ENCODE measurements at regions not wholly inside any gene's neighbourhood (a gene's known extent, or its start where the extent isn't known, plus 50 kb on each side); places are given as distances from the start of the nearest gene placed in this dataset.

DNA sequence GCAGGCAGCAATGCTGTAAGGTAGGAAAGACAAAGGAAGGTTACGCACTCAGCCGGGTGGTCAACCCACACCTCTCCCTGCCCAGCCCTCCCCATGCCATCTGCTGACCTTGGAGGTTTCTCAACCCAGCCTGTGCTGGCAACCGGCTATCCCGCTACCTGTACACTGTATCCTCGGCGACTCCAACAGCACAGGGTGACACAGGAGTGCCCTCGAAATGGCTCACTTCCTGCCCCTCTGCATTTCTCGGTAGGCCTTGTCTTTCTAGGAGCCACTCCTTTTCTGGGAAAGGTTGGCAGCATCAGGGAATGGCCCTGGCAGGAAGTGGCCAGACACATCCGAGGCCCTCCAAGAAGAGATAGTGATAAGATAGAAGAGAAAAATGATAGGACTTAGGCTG lies 124.0 kb downstream of the PROX1 start (continued):
- TF ChIP-seq, protein P1, sequence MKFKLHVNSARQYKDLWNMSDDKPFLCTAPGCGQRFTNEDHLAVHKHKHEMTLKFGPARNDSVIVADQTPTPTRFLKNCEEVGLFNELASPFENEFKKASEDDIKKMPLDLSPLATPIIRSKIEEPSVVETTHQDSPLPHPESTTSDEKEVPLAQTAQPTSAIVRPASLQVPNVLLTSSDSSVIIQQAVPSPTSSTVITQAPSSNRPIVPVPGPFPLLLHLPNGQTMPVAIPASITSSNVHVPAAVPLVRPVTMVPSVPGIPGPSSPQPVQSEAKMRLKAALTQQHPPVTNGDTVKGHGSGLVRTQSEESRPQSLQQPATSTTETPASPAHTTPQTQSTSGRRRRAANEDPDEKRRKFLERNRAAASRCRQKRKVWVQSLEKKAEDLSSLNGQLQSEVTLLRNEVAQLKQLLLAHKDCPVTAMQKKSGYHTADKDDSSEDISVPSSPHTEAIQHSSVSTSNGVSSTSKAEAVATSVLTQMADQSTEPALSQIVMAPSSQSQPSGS (CRISPR knock-in tag; IDR thresholded peaks at IDR 0.05; ENCODE audit: borderline replicate concordance, low read depth): no peak
- TF ChIP-seq MXD4 (CRISPR knock-in tag; IDR thresholded peaks at IDR 0.05; ENCODE audit: borderline replicate concordance): no peak
- TF ChIP-seq ESRRA (CRISPR knock-in tag; IDR thresholded peaks at IDR 0.05; ENCODE audit: borderline replicate concordance): no peak
- no peak for TF ChIP-seq ZNF121 (CRISPR knock-in tag; IDR thresholded peaks at IDR 0.05)
- no peak for TF ChIP-seq ZNF671 (CRISPR knock-in tag; IDR thresholded peaks at IDR 0.05)
- TF ChIP-seq, protein P2, sequence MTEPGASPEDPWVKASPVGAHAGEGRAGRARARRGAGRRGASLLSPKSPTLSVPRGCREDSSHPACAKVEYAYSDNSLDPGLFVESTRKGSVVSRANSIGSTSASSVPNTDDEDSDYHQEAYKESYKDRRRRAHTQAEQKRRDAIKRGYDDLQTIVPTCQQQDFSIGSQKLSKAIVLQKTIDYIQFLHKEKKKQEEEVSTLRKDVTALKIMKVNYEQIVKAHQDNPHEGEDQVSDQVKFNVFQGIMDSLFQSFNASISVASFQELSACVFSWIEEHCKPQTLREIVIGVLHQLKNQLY (CRISPR knock-in tag; IDR thresholded peaks at IDR 0.05): no peak

DNA sequence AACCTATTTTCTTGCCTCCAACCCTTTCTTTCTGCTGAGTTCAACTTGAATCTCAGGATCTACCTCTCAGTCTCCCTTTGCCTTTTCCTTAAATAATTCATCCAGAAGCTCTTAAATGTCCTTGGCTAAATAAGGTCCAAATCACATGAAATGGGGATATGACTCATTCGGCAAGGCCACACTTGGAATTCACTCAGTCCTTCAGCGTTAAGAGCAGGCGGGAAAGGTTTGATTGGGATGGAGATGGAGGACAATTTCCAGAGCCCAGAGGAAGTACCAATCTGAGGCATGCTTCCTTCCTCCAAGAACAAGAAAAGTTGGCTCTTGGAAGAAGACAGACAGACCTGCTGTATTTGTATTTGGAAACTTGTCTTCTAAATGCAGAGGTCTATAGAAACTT lies 128.5 kb downstream of the PROX1 start:
- peaks cover 9% of the 10 kb centered on the region; the same call in 1 of the 2 replicates for H3K27me3 Mint-ChIP-seq (ENCODE audit: low read depth)
- ChIA-PET POLR2A (no interaction called here), CTCF (no interaction called here)
- TF ChIP-seq, protein P3, sequence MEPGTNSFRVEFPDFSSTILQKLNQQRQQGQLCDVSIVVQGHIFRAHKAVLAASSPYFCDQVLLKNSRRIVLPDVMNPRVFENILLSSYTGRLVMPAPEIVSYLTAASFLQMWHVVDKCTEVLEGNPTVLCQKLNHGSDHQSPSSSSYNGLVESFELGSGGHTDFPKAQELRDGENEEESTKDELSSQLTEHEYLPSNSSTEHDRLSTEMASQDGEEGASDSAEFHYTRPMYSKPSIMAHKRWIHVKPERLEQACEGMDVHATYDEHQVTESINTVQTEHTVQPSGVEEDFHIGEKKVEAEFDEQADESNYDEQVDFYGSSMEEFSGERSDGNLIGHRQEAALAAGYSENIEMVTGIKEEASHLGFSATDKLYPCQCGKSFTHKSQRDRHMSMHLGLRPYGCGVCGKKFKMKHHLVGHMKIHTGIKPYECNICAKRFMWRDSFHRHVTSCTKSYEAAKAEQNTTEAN (CRISPR knock-in tag; IDR thresholded peaks at IDR 0.05): no peak
- TF ChIP-seq NR3C1 (CRISPR knock-in tag; conservative IDR thresholded peaks at IDR 0.05; ENCODE audit: low read depth): no peak
- TF ChIP-seq NR1H2 (CRISPR knock-in tag; IDR thresholded peaks at IDR 0.05): no peak
- TF ChIP-seq, protein P4, sequence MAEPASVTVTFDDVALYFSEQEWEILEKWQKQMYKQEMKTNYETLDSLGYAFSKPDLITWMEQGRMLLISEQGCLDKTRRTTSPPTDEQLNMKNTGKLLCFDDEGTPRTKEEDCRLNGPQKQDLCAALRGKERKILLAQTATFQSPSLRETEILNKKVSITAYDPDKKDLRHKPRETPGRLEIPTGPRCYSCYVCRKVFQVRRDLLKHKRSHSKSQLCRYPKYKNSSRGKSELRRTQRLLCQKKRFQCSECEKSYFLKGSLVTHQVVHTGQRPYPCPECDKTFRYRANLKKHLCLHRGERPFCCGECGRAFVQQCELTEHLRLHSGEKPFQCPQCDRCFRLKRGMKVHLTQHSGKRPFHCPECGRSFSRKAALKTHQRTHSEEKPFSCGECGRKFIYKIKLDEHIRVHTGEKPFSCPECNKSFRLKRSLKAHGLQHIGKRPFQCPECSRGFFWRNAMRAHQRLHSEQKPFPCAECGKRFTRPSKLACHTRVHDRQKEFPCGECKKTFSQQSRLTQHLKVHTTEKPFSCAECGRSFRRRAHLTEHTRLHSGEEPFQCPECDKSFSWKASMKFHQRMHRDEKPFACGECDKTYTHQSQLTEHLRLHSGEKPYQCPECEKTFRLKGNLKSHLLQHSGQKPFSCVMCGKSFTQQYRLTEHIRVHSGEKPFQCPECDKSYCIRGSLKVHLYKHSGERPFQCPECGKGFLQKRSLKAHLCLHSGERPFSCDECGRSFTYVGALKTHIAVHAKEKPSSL (CRISPR knock-in tag; conservative IDR thresholded peaks at IDR 0.05): no peak
- TF ChIP-seq ZNF121 (CRISPR knock-in tag; IDR thresholded peaks at IDR 0.05): no peak
- TF ChIP-seq FOXP1 (CRISPR knock-in tag; IDR thresholded peaks at IDR 0.05; ENCODE audit: borderline replicate concordance): no peak
- TF ChIP-seq ZNF416 (CRISPR knock-in tag; IDR thresholded peaks at IDR 0.05): no peak
- TF ChIP-seq EMX1 (CRISPR knock-in tag; IDR thresholded peaks at IDR 0.05): no peak
- TF ChIP-seq, protein P5, sequence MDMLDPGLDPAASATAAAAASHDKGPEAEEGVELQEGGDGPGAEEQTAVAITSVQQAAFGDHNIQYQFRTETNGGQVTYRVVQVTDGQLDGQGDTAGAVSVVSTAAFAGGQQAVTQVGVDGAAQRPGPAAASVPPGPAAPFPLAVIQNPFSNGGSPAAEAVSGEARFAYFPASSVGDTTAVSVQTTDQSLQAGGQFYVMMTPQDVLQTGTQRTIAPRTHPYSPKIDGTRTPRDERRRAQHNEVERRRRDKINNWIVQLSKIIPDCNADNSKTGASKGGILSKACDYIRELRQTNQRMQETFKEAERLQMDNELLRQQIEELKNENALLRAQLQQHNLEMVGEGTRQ (CRISPR knock-in tag; IDR thresholded peaks at IDR 0.05): no peak
- TF ChIP-seq, protein P6, sequence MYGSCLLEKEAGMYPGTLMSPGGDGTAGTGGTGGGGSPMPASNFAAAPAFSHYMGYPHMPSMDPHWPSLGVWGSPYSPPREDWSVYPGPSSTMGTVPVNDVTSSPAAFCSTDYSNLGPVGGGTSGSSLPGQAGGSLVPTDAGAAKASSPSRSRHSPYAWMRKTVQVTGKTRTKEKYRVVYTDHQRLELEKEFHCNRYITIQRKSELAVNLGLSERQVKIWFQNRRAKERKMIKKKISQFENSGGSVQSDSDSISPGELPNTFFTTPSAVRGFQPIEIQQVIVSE (CRISPR knock-in tag; IDR thresholded peaks at IDR 0.05; ENCODE audit: borderline replicate concordance): no peak
- TF ChIP-seq, protein P1 (CRISPR knock-in tag; IDR thresholded peaks at IDR 0.05; ENCODE audit: borderline replicate concordance, low read depth): no peak
- TF ChIP-seq, protein P7, sequence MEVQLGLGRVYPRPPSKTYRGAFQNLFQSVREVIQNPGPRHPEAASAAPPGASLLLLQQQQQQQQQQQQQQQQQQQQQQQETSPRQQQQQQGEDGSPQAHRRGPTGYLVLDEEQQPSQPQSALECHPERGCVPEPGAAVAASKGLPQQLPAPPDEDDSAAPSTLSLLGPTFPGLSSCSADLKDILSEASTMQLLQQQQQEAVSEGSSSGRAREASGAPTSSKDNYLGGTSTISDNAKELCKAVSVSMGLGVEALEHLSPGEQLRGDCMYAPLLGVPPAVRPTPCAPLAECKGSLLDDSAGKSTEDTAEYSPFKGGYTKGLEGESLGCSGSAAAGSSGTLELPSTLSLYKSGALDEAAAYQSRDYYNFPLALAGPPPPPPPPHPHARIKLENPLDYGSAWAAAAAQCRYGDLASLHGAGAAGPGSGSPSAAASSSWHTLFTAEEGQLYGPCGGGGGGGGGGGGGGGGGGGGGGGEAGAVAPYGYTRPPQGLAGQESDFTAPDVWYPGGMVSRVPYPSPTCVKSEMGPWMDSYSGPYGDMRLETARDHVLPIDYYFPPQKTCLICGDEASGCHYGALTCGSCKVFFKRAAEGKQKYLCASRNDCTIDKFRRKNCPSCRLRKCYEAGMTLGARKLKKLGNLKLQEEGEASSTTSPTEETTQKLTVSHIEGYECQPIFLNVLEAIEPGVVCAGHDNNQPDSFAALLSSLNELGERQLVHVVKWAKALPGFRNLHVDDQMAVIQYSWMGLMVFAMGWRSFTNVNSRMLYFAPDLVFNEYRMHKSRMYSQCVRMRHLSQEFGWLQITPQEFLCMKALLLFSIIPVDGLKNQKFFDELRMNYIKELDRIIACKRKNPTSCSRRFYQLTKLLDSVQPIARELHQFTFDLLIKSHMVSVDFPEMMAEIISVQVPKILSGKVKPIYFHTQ (CRISPR knock-in tag; IDR thresholded peaks at IDR 0.05): no peak
- TF ChIP-seq, protein P8, sequence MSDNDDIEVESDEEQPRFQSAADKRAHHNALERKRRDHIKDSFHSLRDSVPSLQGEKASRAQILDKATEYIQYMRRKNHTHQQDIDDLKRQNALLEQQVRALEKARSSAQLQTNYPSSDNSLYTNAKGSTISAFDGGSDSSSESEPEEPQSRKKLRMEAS (CRISPR knock-in tag; IDR thresholded peaks at IDR 0.05): no peak
- TF ChIP-seq, protein P9, sequence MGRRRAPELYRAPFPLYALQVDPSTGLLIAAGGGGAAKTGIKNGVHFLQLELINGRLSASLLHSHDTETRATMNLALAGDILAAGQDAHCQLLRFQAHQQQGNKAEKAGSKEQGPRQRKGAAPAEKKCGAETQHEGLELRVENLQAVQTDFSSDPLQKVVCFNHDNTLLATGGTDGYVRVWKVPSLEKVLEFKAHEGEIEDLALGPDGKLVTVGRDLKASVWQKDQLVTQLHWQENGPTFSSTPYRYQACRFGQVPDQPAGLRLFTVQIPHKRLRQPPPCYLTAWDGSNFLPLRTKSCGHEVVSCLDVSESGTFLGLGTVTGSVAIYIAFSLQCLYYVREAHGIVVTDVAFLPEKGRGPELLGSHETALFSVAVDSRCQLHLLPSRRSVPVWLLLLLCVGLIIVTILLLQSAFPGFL (CRISPR knock-in tag; IDR thresholded peaks at IDR 0.05; ENCODE audit: borderline replicate concordance): no peak
- TF ChIP-seq ATF1 (CRISPR knock-in tag; IDR thresholded peaks at IDR 0.05): no peak
- TF ChIP-seq, protein P10, sequence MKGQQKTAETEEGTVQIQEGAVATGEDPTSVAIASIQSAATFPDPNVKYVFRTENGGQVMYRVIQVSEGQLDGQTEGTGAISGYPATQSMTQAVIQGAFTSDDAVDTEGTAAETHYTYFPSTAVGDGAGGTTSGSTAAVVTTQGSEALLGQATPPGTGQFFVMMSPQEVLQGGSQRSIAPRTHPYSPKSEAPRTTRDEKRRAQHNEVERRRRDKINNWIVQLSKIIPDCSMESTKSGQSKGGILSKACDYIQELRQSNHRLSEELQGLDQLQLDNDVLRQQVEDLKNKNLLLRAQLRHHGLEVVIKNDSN (CRISPR knock-in tag; IDR thresholded peaks at IDR 0.05): no peak
- TF ChIP-seq ZBTB21 (CRISPR knock-in tag; IDR thresholded peaks at IDR 0.05; ENCODE audit: borderline replicate concordance): no peak
- H3K4me1 Mint-ChIP-seq: 0 out of 2 replicates have a peak, but pooled peaks cover 5% of the 10 kb centered on the region
- H3K27ac Mint-ChIP-seq: no peak overlapping the region
- DNase-seq (ENCODE audit: low spot score): no peak
- peaks cover 21% of the 10 kb centered on the region for H3K9me3 Mint-ChIP-seq
- no peak overlapping the region for H3K4me3 Mint-ChIP-seq
- peaks cover 11% of the 10 kb centered on the region for H3K36me3 Mint-ChIP-seq
- no peak for ATAC-seq

All from WTC11 (cell line).